Dermis microvascular lymphatic vessel endothelial cell (primary cell): ENCODE measurements at regions not wholly inside any gene's neighbourhood (a gene's known extent, or its start where the extent isn't known, plus 50 kb on each side); places are given as distances from the start of the nearest gene placed in this dataset.
"Not testable (repeated sequence)": the region's sequence is repeated elsewhere in the genome, so short reads cannot be mapped to it uniquely, and the experiment has no call there.

Experiments
- DNase-seq, 2 donors: peaks; one replicate each; pipeline versions ENCODE4 v3.0.0 to v3.0.0-alpha.2; 2010; ENCODE audit warnings: low read depth in 2 of 2

DNA sequence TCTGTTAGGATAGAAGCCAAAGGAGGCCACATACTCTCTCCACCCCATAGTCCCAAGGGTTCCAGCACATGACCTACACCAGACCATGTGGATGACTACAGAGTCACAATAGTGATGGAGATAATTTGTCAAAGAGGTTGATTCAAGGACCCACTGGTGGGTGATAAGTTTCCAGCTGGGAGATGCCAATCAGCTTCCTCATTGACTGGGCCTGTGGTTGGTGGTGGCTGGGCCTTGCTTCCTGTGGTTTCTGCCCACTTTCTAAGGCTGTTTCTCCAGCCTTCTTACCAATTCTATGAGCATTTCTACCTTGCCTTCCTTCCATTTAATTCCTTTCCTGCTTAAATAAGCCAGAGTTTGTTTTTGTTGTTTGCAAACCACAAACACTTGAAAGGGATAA lies 95.5 kb upstream of the CPEB2 start:
- DNase-seq = no peak

DNA sequence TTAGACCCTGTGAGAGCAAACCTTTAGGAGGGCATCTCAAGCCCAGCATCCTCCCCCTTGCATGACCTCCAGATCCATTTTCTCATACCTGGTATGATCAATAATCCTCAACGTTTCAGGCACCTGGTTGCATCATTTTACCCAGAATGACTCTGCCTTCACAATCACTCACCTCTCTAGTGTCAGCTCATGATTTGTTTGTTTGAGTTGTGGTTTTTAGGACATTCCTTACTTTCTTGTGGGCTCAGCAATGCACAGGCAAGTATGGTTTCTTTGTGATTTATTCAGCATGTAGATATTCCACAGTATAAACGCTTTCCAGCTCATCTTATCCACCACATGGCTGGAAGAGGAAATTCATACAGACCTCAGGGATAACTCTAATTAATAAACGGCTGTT lies 93.6 kb upstream of the CPEB2 start:
- no peak for DNase-seq

DNA sequence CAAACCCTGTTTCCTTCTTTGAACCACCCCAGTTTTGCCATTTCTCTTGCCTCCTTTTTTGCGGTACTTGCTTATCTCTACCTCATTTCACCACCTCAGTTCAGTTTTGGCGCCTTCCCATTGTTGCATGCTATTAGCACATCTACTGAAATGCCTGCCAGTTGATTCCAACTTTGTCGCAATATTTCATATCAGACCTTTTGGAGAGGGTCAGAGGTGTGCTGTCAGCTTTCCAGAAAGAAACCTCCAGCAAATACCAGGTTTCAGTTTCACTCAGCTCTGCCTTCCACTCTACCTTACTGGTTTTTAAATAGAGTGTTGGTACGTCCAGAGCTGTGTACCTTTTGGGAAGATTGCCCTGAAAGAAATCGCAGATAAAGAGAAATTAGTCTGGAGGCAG lies 91.9 kb upstream of the CPEB2 start:
- no peak for DNase-seq

DNA sequence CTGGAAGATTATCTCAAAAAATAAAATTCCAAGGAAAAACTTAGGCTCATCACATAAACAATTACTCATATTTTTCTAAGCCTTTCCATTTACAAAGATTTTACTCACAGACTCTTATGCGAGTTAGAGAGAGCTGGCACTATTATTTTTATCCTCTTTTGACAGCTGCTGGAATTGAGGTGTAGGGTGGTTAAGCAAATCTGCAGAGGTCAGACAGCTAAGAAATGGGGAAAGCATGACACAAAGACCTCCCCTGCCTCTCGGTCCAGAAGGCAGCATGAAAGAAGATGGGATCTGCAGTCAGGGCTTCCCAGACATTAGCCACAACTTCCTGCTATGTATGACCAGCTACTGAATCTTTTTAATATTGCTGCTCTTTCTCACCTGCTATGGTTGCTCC lies 89.9 kb upstream of the CPEB2 start:
- no peak for DNase-seq

DNA sequence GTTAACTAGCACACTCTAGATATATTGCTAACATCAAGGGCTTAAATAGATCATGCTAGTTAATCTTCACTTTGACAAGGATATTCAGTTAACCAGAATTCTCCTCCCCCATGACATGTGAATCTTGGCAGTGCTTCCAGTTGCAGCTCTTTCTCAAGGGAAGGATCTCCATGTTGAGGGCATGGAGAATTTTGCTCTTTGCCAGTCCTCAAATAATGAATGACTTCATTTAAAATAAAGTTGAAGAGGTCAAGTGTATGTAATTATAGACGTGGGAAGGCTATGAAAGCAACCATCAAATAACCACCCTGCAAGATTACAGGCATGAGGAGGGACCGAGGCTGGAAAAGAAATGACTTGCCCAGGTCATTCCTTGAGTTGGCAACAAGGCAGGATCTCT lies 87.3 kb upstream of the CPEB2 start:
- DNase-seq = no peak

DNA sequence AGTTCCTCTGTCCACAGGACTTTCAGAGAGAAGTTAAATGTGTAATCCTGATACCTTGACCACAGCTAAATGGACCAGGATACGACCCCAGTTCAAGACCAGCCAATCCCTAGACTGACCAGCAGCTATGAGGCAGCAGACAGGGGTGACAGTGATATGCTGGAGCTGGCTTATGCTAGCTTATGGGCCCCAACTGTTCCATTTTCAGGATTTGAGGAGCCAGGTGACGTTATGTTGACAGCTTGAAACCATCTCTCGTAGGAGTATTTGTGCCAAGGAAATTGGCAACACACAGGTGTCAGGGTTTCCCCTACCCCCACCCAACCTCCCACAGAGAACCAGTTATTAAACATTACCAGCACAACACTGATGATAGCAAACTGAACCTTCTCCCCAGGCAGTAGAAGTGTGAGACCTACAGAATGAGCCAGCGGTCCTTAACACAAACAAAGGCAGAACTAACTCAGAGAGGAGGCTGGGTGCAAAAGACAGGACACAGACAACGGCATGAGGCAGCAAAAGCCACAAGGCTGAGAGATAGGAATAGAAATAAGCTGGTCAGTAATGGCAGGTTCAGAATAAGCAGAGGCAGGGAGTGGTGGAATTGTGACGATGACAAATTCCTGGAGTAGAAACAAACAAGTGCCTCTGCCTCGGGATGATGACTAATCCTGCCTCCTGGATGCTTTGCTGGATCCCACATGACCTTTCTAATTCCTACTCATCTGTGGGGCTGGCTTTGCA lies 85.6 kb upstream of the CPEB2 start:
- peak; percentile 7 to 42 for DNase-seq

DNA sequence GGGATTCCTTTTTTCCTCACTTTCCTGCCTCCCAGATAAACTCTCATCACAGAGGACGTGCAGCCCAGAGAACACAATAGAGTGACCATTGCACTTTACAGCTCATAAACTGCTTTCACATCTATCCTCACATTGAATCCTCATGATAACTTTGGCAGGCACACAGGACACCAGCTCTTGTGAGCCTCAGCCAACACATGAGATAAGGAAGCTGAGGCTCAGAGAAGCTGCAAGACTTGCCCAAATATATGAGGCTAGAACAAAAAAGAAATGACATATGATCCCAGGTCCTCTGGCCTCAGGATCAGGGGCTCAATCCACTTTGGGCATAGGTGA lies 85.0 kb upstream of the CPEB2 start:
- DNase-seq = no peak

DNA sequence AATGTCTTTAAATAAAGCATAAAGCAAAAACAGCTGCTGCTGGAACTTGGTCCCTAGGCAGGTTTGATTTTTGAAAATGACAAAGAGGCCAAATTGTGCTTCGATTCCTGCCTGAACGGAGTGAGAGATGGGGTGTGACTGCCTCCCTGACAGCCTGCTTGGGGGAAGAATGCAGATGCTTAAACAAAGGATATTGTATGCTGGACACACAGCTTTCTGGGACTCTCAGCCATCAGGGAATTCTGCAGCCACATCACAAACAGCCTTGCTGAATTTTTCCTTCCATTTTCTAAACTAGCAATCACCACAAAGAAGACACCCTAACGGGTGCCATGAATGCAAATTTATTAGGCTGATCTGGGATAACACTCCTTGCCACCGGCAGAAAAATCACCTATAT lies 83.9 kb upstream of the CPEB2 start:
- no peak for DNase-seq

DNA sequence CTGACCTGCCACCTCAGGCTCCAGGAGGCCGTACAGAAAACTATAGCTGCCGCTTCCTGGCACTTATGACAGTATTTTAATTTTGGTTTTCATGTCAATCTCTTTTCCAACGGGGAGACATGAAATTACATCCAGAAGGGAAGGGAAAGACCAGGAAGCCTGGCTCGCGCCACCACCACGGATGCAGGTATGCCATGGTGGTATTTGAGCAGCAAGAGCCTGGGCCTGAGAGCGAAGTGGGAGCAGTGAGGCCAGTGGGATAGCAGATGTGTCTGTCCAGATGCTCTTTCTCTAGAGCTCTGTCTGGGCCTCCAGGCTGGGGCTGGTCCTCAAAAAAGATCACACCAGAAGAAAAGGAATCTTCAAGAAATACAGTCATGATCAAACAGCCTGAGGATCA lies 82.5 kb upstream of the CPEB2 start:
- DNase-seq = no peak

DNA sequence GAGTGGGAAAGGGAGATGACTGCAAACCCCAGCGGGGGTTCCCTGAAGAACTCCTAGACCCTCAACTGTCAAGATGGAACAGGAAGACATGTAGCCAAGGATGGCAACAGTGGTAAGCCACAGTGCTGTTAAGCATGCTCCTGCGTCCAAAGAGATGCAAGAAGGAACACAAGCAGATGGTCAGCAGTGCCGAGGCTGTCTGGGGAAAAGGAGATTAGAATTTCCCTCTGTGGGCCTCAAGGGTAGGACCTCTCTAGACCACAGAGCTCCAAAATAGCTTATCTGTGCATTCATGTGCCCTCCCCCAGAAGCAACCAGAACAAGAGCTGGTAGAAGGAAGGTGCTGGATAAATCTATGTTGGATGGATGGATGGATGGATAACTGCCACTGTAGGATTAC lies 82.0 kb upstream of the CPEB2 start:
- DNase-seq = no peak

DNA sequence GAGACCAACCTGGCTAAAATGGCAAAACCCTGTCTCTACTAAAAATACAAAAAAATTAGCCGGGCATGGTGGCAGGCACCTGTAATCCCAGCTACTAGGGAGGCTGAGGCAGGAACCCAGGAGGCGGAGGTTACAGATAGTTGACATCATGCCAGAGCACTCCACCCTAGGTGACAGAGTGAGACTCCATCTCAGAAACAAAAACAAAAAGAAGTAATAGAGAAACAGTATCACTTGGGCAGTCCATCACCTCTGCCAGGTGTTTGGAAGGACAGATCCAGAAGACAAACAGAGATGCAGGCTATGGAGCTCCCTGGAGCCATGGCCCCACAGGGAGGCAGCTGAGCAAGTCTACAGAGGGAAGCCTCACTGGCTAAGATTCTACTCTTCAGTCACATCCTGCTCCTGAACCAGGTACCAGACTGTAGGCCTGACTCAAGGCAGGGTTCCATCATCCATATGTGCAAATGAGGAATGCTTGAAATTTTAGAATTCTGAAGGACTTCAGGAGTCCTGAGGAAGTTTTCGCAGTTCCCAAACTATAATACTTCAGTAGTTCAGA lies 81.4 kb upstream of the CPEB2 start:
- no peak for DNase-seq

DNA sequence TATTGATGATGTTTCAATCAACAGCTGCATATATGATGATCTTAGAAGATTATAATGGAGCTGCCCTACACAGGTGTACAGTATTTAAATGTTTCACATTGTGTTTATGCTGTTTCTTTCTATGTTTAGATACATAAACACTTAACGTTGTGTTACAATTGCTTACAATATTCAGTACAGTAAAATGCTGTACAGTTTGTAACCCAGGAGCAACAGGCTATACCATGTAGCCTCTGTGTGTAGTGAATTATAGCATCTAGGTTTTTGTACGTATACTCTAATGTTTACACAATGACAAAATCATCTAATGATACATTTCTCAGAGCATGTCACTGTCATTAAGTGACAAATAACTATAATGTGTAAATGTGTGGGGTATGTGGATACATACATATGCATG lies 80.5 kb upstream of the CPEB2 start:
- not testable (repeated sequence) for DNase-seq

DNA sequence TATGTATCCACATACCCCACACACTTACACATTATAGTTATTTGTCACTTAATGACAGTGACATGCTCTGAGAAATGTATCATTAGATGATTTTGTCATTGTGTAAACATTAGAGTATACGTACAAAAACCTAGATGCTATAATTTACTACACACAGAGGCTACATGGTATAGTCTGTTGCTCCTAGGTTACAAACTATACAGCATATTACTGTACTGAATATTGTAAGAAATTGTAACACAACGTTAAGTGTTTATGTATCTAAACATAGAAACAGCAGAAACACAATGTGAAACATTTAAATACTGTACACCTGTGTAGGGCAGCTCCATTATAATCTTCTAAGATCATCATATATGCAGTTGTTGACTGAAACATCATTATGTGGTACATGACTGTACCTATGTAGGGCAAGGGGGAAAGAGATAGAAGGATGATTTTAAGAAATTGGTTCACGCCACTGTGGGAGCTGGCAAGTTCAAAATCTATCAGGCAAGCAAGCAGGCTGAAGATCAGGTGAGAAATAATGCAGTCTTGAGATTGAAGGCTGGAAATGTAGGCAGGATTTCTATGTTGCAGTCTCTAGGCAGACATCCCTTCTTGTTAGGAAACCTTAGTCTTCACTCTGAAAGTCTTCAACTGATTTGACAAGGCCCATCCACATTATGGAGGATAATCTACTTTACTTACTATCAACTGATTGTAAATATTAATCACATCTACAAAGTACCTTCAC lies 78.0 kb upstream of the CPEB2 start:
- DNase-seq = no peak

DNA sequence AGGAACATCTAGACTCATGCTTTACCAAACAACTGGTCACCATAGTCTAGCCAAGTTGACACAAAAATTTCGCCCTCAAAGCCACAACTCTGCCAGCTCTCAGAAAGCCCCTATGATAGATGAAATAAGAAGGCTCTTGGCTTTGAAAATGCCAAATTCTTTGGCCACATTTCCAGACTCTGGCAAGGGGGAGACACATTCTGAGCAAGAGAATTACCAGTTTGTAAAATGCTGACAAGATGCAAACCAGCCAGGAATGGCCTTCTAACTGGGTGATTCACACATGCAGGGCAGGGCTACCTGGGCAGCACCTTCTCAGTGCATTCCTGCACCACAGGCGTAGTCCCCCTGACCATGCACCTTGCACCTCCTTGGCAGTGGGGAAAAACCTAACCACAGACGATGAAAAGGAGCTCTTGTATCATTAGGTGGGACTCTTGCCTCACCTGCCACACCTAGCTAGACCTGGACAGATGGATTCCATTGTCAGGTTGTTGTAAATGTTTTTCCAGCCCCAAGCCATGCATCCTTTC lies 77.4 kb upstream of the CPEB2 start:
- no peak for DNase-seq

DNA sequence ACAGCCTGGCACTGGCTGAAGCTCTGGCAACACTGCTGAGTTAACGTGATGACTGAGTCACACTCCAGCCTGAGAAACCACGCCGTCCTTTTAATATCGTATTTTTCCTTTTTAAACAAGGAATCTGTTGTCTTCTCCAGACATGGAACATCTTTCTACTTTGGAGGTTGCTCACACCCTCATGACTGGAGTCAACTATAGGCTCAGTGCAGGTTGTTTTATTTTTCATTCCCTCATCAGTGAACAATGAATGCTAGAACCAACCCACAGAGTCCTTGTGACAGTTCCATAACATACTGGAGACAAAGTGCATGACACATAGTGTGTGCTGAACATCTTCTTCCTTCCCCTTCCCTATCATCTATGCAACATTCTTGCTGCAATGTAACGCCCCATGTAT lies 76.8 kb upstream of the CPEB2 start:
- no peak for DNase-seq

DNA sequence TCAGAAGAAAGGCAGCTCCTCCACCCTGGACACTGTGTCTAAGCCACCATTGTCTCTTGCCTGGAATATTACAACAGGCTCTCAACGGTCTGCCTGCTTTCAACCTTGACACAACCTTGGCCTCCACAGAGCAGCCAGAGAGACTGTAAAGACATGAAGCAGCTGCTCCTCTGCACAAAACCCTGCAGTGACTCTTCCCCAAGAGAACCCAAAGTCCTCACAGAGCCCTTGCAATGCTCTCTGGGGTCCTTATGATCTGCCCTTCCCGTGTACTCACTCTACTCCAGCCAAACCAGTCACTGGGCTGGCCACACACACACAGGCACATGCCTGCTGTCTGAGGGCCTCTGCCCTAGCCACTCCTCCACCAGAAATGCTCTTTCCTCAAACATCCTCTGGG lies 75.9 kb upstream of the CPEB2 start:
- no peak for DNase-seq

DNA sequence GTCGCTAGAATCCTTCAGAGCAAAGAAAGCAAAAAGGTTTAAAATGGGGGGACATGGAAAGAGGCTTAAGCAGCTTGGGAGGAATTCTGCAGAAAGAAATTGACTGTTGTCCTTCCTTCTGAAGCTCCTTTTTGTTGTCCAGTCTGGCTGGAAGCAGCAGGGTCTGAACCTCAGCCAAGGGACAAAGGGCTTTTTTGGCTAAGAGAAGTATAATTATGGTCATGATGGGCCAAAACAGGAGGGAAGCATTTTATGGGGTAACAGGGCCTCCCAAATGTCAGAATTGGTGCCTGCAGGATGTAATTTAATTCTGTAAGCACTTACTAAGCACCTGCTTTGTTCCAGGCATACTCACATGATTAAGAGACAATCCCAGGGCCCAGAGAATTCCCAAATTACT lies 74.2 kb upstream of the CPEB2 start:
- DNase-seq = no peak

DNA sequence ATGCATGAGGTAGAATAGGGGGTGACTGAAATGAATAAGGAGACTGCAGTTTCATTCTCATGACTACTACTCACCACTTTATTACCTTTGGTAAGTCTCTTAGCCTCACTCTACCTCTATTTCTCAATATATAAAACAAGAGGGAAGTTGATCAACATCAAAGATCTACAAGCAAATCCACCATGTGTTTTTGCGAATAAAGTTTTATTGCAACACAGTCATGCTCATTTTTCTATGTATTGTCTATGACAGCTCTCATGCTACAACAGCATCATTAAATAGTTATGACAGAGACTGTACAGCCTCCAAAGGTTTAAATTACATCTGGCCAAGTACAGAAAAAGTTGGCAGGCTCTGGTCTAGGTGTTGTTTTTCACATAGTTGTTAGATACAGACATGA lies 72.6 kb upstream of the CPEB2 start:
- DNase-seq = no peak

DNA sequence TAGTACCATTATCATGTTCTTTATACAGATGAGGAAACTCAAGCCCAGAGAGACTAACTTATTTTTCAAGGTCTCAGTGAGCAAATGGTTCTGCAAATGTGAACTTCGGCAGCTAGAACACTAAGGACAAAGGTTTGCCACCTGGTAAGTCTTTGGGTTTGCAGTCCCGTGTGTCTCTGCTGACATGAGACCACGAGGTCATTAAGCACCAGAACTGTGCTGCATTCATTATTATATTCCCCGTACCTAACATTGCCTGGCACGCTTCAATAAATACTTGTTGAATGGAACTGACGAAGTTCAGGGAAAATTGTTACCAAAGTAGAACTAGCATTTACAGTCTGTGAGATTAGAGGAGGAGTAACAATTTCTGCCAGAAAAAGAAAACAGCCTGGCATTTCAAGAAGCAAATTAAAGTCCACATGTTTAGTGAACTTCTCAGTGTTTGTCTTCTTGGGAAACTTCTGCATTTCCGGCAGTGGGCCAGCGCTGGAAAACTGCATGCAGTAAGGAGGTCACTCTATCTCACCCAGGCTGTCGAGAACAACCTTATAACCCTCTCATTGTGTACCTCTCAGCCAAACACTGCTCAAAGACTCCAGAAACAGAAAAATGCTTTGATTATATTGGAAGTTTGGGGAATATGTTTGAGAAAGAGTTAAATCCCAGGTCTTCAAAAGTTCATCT lies 67.4 kb upstream of the CPEB2 start:
- DNase-seq = no peak

DNA sequence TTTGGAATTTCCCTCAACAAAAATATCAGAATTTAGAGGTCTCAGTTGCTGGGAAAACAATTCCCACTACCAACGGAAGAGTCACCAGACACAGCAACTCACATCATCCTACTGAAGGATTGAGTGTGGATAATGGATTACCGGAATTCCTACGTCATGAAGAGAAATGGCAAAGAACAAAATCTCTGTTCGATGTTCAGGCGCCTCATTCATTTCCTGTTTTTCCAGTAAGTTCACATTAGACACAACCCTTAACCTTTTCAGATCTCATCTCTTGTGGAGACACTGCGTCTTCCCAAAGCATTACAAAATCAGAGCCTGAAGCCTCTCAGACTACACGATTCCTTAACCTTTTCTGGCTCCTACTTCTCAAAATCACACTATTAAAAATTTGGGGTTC lies 58.5 kb upstream of the CPEB2 start:
- DNase-seq = no peak

DNA sequence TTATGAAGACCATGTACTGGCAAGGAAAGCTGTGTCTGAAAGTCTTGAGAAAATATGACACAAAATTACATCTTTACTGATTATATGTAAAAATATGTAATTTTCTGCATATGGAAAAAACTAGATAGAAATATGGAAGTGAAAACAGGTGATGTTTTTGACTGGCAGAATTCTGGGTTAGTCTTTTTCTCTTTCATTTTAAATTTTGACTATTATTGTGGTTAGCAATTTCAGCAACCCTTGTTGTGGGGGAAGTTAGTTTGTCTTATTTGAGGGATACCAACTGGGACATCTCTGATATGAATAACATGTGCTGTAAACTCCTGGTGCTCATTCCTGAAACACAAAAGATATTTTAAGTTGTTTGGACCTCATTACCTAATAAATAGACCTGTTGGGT lies 49.9 kb upstream of the CPEB2 start:
- no peak for DNase-seq
